Glomerular visceral epithelial cell (primary cell): ENCODE measurements at regions not wholly inside any gene's neighbourhood (a gene's known extent, or its start where the extent isn't known, plus 50 kb on each side); places are given as distances from the start of the nearest gene placed in this dataset.
A peak's percentile ranks its signal among the peaks of the same experiment; 100 is the strongest.
"Not testable (repeated sequence)": the region's sequence is repeated elsewhere in the genome, so short reads cannot be mapped to it uniquely, and the experiment has no call there.

ENCODE experiments used
- DNase-seq: peaks from one replicate; pipeline ENCODE4 v3.0.0-alpha.2; 2016; ENCODE audit errors: extremely low spot score

DNA sequence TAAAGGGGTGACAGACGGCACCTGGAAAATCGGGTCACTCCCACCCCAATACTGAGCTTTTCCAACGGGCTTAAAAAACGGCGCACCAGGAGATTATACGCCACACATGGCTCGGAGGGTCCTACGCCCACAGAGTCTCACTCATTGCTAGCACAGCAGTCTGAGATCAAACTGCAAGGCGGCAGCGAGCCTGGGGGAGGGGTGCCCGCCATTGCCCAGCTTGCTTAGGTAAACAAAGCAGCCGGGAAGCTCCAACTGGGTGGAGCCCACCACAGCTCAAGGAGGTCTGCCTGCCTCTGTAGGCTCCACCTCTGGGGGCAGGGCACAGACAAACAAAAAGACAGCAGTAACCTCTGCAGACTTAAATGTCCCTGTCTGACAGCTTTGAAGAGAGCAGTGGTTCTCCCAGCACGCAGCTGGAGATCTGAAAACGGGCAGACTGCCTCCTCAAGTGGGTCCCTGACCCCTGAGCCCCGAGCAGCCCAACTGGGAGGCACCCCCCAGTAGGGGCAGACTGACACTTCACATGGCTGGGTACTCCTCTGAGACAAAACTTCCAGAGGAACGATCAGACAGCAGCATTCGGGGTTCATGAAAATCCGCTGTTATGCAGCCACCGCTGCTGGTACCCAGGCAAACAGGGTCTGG is 162.8 kb upstream of the GJE1 start:
- DNase-seq, result not testable (repeated sequence)

DNA sequence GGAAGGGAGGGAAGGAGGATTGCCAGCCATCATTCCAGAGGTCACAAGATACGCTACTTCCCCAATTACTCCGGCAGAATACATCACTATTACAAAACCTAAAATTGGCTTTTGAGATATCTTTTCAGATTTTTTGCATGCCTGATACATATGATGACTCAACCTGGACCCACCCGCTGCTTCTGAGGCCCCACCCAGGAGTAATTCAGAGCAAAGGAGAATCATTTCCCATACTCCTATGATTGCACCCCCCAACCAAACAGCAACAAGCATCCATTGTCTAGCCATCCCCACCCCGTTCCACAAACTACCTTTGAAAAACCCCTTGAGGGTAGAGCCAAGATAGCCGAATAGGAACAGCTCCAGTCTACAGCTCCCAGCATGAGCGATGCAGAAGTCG is 163.5 kb upstream of the GJE1 start:
- no peak for DNase-seq

DNA sequence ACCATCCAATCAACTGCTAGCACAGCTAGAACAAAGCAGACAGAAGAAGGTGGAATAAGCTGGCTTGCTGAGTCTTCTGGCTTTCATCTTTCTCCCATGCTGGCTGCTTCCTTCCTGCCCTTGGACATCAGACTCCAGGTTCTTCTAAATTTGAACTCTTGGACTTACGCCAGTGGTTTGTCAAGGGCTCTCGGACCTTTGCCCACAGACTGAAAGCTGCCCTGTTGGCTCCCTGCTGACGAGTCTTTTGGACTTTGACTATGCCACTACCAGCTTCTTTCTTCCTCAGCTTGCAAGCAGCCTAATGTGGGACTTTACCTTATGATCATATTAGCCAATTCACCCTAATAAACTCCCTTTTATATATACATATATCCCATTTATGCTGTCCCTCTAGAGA is 164.1 kb upstream of the GJE1 start:
- DNase-seq, result no peak

DNA sequence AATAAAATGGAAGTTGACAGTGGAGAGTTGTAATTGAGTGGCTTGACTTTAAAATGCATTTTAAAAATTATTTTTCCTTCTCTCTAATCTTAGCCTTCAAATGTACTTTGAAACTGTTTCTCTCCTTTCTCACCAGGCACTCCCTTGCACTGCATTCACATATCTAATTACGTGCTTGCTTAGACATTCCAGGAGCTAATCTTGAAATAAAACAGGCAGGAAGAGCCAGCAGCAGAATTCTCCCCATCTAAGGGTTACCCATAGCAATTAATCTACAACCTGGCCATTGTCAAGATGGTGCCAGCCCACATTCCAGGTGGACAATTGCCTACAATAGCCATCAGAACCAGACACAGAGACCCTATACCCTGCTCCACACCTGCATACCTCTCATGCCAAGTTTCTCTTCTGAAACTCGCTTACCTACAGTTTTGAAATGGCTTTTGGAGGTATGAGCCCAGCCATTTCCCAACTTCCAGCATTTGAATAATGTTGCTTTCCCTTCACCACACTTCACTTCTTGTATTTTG is 167.6 kb upstream of the GJE1 start:
- DNase-seq, result no peak

DNA sequence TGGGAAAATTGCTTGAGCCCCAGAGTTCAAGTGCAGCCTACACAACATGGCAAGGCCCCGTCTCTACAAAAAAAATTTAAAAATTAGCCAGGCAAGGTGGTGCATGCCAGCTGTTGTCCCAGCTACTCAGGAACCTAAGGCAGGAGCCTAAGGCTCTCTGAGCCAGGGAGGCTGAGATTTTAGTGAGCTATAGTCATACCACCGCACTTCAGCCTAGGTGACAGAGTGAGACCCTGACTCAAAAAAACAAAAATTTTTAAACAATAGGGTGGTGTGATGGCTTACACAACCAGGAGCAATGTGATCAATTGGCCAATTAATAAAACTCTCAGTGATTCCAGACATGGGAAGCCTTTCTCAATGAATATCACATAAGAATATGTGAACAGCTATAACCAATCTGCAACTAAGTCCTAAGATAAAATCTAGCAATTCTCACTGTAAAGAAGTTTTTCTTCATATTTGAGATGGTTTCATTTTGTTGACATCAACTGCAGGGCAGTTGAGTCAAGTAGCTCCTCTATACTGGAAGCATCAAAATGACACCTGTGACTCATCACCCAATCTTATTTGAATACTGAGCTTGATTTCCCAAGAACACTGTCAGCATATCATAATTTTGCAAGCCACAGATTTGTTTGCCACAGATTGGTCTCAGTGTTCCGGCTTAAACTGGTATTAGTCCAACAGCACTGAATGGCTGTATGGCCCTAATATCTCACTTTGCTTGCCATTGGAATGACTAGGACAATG is 169.0 kb upstream of the GJE1 start:
- DNase-seq, result no peak

DNA sequence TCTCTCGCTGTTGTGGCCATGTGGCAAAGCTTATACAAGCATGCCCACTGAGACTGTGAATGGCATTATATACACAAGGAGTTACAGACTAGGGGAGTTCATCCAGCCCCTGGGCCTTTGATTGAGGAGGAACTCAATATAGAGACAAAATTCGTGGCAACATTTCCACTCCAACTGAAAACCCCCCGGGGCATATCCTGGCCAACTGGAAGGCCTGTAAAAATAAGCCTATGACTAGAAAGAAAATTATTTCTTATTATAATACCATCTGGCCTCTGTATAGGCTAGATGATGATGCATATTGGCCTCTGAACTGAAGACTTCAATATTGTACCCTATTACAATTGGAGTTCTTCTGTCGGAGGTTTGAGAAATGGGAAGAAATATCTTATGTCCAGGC is 175.5 kb upstream of the GJE1 start:
- no peak for DNase-seq

DNA sequence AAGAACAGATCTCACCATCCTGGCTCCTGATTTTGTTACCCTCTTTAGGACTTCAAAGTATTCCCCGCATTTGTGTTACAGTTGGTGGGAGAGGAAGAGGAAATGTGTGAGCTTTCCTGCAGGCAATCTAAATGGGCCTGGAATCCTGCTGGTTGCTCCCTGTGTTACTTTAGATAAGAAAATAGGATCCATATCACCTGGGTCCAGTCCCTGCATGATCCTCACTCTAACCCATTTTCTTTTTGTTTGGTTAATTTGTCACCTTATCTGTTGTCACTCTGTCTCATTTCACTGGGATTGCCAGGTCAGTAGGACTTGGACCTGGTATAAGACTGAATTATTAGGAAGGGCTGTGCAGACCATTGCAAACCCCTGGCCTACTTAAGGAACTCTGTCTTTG is 175.9 kb upstream of the GJE1 start:
- DNase-seq, result no peak

DNA sequence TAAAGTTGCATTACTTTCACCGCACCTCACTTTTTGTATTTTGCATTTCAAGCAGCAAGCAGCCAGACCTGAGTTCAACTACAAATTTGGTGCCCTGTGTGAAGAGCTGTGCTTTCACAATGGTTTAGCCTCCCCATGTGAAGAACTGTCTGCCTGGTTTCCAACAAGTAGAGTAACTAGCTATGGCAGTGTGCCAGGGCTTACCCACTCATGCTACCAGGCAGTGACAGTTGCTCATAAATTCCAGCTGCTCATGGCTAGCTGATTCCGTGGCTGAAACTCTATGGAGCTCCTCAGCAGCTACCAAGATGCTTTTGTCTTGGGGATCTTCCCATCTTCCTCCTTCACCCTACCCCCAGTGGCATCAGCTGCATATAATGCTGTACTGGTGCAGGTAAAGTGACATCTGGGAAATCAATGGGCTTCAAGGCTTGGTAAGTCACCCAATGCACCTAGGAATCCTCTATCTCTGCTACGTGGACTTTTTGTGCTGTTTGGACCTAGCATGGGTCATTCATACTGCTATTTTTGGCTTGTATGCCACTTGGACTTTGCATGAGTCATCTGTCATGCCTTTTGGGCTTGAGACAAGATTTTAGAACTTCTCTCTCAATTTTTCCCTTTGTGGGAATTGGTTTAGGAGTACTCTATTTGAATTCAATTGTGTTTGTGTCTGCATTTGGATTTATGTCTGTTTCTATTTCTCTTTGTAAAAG is 176.5 kb upstream of the GJE1 start:
- peak; percentile 30 for DNase-seq

DNA sequence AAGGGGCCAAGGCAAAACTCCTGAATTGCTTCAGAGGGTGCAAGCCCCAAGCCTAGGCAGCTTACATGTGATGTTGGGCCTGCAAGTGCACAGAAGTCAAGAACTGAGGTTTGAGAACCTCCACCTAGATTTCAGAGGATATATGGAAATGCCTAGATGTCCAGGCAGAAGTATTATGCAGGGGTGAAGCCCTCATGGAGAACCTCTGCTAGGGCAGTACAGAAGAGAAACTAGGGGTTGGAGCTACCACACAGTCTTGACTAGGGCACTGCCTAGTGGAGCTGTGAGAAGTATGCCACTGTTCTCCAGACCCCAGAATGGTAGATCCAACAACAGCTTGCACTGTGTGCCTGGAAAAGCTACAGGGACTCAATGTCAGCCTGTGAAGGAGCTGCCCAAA is 179.7 kb upstream of the GJE1 start:
- no peak for DNase-seq

DNA sequence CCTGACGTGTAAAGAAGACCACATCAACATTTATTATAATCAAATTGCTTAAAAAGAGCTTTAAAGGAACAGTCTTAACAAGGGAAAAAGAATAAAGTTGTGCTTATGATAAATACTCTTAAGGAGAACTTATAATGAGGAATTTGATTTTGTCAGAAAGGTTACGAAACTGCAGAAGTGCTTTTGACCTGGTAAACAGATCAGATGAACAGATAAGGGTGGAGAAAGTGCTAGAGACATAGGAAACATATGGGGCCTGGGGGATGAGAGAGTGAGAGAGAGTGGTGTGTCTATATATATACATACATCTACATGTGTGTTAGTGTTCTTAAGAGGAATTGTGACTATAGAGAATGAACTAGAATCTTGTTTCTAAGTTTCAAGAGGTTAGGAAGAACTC is 186.2 kb upstream of the GJE1 start:
- no peak for DNase-seq

DNA sequence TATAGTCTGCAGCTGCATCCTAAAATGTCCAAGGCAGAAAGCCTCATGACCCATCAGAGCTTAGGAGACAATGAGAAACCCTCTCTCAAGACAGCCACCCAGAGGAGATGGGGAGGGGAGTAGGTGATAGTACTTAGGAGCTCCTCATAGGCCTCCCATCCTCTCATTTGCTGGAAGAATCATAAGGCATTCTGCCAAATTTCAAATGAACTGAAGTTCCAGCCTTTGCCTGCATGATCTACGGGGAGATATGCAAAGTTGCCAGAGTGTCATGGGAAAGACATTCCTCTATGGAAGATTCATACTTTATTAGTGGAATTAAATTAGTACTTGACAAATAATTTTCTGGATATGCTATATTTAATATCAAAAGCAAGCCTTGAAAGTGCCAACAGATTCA is 194.1 kb upstream of the GJE1 start:
- no peak for DNase-seq

DNA sequence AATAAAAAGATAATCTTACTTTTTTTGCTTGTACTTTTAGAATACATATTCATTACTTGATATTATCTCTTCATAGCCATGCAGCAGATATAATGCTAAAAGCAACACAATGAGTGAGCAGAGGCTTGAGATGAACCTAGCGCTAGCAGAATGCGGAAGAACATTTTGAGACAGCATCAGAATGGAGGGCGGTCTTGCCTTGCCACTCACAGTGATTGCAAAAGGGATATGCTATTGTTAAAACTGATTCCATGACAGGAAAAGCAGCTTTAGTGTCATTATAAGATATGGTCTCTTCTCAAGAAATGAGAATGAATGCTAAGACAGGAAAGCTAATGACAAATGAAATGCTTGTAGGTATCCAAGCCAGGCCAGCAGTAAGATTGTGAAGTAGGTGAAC is 200.0 kb upstream of the GJE1 start:
- DNase-seq, result no peak

DNA sequence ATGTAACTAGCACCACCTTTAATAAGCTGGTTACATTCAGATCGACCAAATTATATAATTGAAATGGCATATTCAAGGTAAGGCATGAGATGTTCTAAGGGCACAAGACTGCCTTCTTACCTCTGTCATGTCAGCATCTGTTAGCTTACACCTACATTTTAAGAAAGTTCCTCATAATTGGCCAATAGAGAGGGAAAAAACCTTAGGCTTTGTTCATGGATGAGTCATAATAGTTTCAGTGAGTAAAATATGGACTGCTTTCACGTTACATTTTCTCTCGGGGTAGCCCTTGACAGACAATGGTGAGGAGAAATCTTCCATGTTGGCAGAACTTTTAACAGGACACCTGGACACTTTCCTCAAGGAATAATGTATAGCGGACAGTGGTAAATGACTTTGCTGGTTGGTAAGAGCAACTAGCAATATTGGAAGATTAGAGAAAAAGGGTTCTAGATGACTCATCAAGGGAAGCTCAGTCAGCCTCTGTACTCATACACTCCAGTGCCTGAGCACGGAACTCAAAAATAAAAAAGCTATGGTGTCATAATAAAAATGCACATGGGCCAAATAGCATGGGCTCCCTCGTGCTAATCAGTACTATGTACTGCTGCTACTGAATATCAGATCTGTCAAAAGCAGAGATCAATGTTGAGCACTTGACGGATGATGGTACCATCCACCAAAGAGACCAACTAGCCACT is 206.4 kb upstream of the GJE1 start:
- DNase-seq, result not testable (repeated sequence)

DNA sequence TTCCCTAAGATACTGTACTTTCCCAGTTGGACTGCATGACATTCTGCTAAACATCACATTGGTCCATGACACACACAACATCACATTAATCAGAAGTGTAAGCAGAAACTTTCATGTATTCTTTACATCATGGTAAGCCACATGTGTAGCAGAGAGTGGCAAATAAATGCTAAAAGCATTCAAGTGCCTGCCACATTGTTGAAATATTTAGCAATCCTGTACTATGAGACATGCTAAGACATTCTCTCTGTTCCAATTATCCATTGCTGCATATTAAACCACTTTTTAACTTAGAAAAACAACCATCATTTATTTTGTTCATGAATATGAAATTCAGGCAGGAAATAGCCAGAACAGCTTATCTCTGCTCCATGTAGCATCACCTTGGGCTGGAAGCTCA is 207.7 kb upstream of the GJE1 start:
- no peak for DNase-seq

DNA sequence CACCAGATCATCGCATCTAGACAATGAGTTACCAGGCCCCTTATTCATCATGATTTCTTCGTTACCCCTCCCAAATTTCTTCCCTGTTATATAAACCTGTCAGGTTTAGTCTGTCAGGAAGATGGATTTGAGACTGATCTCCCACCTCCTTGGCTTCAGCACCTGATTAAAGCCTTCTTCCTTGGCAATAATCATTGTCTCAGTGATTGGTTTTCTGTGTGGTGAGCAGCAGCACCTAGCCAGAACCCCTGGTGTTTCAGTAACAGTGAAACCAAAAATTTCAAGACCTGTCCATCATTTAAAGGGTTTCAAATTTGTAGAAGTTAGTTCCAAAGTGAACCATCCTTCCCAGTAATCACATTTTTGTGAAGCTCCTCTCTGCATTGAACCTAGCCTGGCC is 209.8 kb upstream of the GJE1 start:
- DNase-seq, result no peak

DNA sequence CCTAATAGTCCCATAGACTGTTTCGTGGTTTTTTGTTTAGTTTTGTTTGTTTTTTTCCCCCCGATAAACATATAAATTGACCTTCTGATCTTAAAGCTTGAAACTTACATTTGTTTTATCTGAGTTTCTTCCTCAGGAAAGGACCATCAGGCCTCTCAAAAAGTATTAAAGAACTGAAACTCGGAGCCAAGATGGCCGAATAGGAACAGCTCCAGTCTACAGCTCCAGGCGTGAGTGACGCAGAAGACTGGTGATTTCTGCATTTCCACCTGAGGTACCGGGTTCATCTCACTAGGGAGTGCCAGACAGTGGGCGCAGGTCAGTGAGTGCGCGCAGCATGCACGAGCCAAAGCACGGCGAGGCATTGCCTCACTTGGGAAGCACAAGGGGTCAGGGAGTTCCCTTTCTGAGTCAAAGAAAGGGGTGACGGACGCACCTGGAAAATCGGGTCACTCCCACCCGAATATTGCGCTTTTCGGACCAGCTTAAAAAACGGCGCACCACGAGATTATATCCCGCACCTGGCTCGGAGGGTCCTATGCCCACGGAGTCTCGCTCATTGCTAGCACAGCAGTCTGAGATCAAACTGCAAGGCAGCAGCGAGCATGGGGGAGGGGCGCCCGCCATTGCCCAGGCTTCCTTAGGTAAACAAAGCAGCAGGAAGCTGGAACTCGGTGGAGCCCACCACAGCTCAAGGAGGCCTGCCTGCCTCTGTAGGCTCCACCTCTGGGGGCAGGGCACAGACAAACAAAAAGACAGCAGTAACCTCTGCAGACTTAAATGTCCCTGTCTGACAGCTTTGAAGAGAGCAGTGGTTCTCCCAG is 215.8 kb upstream of the GJE1 start:
- DNase-seq, result not testable (repeated sequence)

DNA sequence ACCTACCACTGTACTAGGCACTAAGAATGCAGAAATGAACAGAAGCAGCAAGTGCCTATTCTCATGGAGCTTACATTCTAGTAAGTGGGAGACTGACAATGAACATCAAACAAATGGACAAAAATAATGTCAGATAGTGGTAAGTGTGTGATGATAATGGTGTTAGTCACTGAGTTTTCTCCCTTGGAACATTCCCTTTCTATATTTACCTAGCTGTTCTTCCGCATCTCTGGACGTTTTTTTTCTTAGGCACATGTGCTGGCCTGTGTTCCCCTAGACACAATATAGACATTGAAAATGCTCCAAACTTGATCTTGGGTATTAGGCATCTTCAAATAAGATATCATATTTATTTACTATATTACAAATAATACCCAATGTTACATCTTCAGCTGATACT is 218.1 kb upstream of the GJE1 start:
- DNase-seq, result no peak

DNA sequence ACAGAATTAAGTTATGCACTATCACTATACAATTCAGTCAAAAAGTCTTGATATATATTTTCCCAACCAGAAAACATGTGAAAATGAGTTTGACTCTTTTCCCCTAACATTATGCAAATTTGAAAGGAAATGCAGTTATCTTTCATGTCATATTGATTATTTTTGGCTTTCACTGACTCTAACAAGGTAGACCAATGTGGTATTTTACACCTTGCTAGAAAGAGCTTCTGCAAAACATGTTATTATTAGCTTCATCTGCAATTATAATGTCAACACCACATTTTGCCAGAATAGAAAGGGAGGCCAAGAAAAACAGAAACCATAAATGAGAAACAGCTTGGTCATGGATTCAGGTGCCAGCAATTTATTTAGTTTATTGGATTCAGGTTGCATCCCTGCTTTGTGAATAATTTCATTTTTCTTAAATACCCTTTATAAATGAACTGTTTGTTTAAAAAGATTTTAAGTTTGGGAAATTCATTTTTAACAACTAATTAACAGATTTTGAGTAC is 226.1 kb upstream of the GJE1 start:
- DNase-seq, result no peak

DNA sequence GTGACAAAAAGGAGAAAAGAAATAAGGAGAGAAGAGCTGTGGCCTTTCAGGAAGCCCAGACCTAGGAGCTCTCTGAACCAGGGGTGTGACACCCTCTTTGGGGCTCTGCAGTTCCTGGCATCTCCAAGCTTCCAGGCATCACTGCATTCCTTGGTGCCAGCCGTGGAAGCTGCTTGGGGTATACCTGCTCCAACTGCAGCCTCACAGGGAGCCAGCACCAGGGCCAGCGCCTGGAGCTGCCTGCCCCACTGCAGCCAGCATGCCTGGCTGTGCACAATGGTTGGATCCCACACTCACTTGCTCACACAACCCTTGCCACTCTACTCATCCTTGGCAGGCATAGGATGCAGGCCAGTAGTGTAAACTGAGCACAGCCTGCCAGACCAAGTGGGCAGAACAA is 242.1 kb upstream of the GJE1 start:
- no peak for DNase-seq

DNA sequence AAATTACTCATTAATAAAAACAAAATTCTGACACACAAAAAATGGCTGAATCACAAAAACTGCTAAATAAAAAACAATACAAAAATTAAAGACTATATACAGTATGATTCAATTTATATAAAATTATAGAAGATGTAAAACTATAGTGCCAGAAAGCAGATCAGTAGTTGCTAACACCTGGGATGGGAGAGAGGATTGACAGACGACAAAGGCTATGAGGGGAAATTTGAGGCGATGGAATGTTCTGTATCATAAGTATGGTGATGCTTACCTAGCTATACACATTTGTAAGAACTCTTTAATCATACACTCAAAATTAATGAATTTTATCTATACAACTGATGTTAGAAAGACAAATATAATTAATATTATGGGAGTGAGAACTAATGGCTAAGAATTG is 247.9 kb upstream of the GJE1 start:
- no peak for DNase-seq

DNA sequence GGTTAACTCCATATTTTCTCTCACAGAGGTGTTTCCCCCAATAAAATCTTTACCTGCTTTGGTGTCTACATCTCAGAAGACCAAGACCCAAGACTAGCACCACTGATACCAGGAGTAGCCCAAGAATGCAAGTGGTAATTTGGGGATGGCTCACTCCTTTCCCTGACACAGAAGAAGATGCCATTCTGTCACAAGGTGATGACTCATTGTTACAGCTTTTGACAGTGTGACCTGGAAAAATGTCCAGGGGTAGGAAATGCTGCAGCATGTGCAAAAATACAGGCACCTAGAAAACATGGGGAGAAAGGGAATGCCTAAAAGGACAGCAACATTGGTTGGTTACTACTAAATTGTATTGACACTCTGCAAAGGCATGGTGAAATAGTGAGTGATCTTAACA is 254.0 kb upstream of the GJE1 start:
- no peak for DNase-seq
